Esophagus muscularis mucosa (tissue), 4 donors: ENCODE measurements at regions not wholly inside any gene's neighbourhood (a gene's known extent, or its start where the extent isn't known, plus 50 kb on each side); places are given as distances from the start of the nearest gene placed in this dataset.

Experiments
- DNase-seq: peaks from one replicate; pipeline ENCODE4 v3.0.0-alpha.2; 2017; ENCODE audit errors: extremely low spot score
- H3K27ac ChIP-seq, 4 donors: fragments of 200-600 bp; sonication (generic); replicated peaks in 1 of 4; 1 replicate in 3 of 4; 2 replicates in 1 of 4; pipeline ENCODE4 v1.5.1; 2016 to 2019; ENCODE audit warnings: mild to moderate bottlenecking in 1 of 4
- H3K27me3 ChIP-seq, 4 donors: fragments of 200-600 bp; sonication (generic); one replicate each; pipeline versions ENCODE4 v1.5.1 to v1.6.0; 2016 to 2019
- H3K36me3 ChIP-seq, 4 donors: fragments of 200-600 bp; sonication (generic); one replicate each; pipeline ENCODE4 v1.5.1; 2016 to 2019
- H3K4me1 ChIP-seq, 4 donors: fragments of 200-600 bp; sonication (generic); one replicate each; pipeline ENCODE4 v1.5.1; 2016 to 2019
- H3K4me3 ChIP-seq, 4 donors: fragments of 200-600 bp; sonication (generic); 1 replicate in 2 of 4; 2 replicates in 2 of 4; pipeline ENCODE4 v1.5.1; 2016 to 2019; ENCODE audit warnings: mild to moderate bottlenecking in 4 of 4, moderate library complexity in 1 of 4
- H3K9me3 ChIP-seq, 4 donors: fragments of 200-600 bp; sonication (generic); 1 replicate in 3 of 4; 2 replicates in 1 of 4; pipeline ENCODE4 v1.5.1; 2016 to 2019
- CTCF ChIP-seq, 3 experiments: fragments of 200-600 bp in 2 of 3; fragments of 450-650 bp in 1 of 3; sonication (generic) in 2 of 3; IDR thresholded peaks; one replicate each; pipeline ENCODE4 v1.5.1; 2017 to 2019; ENCODE audit warnings: antibody characterized with exemption in 3 of 3, mild to moderate bottlenecking in 2 of 3, moderate library complexity in 1 of 3
- EP300 ChIP-seq: sonication (generic); formaldehyde crosslinking; IDR thresholded peaks from one replicate; pipeline ENCODE4 v1.6.1; 2017; ENCODE audit warnings: antibody characterized with exemption
- POLR2A ChIP-seq: fragments of 450-650 bp; IDR thresholded peaks from one replicate; pipeline ENCODE4 v1.6.1; 2017; ENCODE audit warnings: antibody characterized with exemption, moderate library complexity, mild to moderate bottlenecking, low read depth
- POLR2AphosphoS5 ChIP-seq, 2 donors: sonication (generic); formaldehyde crosslinking; IDR thresholded peaks; one replicate each; pipeline ENCODE4 v1.6.1; 2017; ENCODE audit warnings: antibody characterized with exemption in 2 of 2
- WGBS: methylation state at CpG from one replicate; pipeline ENCODE4 v1.1.5; 2018; 5-methylcytosine and 5-hydroxymethylcytosine counted together
- intact Hi-C: fragments of 100-400 bp; cut with DNase I; formaldehyde crosslinking; loops from one replicate; pipeline ENCODE4 v1.15.1; 2023

GRCh38 chr13:83958531-83958930 is 76.3 kb upstream of the SLITRK1 start:
- 88% methylated on average over 1 of the region's 1 CpG for WGBS
- Histone ChIP-seq H3K4me3 (no peak overlapping the region), H3K27me3 (no peaks in the 10 kb centered on the region), H3K9me3 (no peaks in the 10 kb centered on the region), H3K36me3 (no peaks in the 10 kb centered on the region), H3K27ac (no peak overlapping the region), H3K4me1 (no peaks in the 10 kb centered on the region)
- intact Hi-C loops = no loop called here
- no peak for TF ChIP-seq CTCF (IDR thresholded peaks at IDR 0.05)
- TF ChIP-seq EP300 = no peak
- TF ChIP-seq POLR2A = no peak
- no peak for TF ChIP-seq POLR2AphosphoS5 (IDR thresholded peaks at IDR 0.05)
- no peak for DNase-seq

GRCh38 chr13:83955011-83955410 is 72.7 kb upstream of the SLITRK1 start:
- no peak for TF ChIP-seq POLR2AphosphoS5 (IDR thresholded peaks at IDR 0.05)
- TF ChIP-seq POLR2A = no peak
- no peak for TF ChIP-seq EP300
- TF ChIP-seq CTCF (IDR thresholded peaks at IDR 0.05) = no peak
- DNase-seq = no peak
- Histone ChIP-seq H3K4me1 (no peaks in the 10 kb centered on the region), H3K36me3 (no peaks in the 10 kb centered on the region), H3K27me3 (no peaks in the 10 kb centered on the region), H3K4me3 (no peak overlapping the region), H3K27ac (no peak overlapping the region), H3K9me3 (no peaks in the 10 kb centered on the region)
- 95% methylated on average over 3 of the region's 3 CpGs for WGBS
- intact Hi-C loops = no loop called here

- intact Hi-C loops = no loop called here
- Histone ChIP-seq H3K36me3 (no peaks in the 10 kb centered on the region), H3K4me3 (no peak overlapping the region), H3K27me3 (no peaks in the 10 kb centered on the region), H3K27ac (no peak overlapping the region), H3K4me1 (no peaks in the 10 kb centered on the region), H3K9me3 (no peaks in the 10 kb centered on the region)
- TF ChIP-seq POLR2A (no peak), CTCF (IDR thresholded peaks at IDR 0.05) (no peak), EP300 (no peak), POLR2AphosphoS5 (IDR thresholded peaks at IDR 0.05) (no peak)
- 91% methylated on average over 2 of the region's 2 CpGs for WGBS
- no peak for DNase-seq
Observed at GRCh38 chr13:83953916-83954315, 71.6 kb upstream of the SLITRK1 start.

- no peaks in the 10 kb centered on the region for H3K4me1 ChIP-seq
- H3K9me3 ChIP-seq = no peaks in the 10 kb centered on the region
- H3K27ac ChIP-seq = no peak overlapping the region
- H3K36me3 ChIP-seq = no peaks in the 10 kb centered on the region
- WGBS = 47% methylated on average over 1 of the region's 1 CpG
- intact Hi-C loops = no loop called here
- H3K27me3 ChIP-seq = no peaks in the 10 kb centered on the region
- no peak for TF ChIP-seq POLR2A
- no peak for TF ChIP-seq POLR2AphosphoS5 (IDR thresholded peaks at IDR 0.05)
- no peak for TF ChIP-seq EP300
- TF ChIP-seq CTCF (IDR thresholded peaks at IDR 0.05) = no peak
- no peak for DNase-seq
- H3K4me3 ChIP-seq = no peak overlapping the region
Observed at GRCh38 chr13:83950293-83950692, 68.0 kb upstream of the SLITRK1 start.

- Histone ChIP-seq H3K4me3 (no peak overlapping the region), H3K9me3 (no peaks in the 10 kb centered on the region), H3K27ac (no peak overlapping the region), H3K4me1 (no peaks in the 10 kb centered on the region), H3K36me3 (no peaks in the 10 kb centered on the region), H3K27me3 (no peaks in the 10 kb centered on the region)
- WGBS = 68% methylated on average over 6 of the region's 6 CpGs
- DNase-seq = no peak
- TF ChIP-seq CTCF (IDR thresholded peaks at IDR 0.05) (no peak), POLR2AphosphoS5 (IDR thresholded peaks at IDR 0.05) (no peak), POLR2A (no peak), EP300 (no peak)
- intact Hi-C loops = no loop called here
Observed at GRCh38 chr13:83943530-83944279, 61.4 kb upstream of the SLITRK1 start.
